ENCODE measurements at regions not wholly inside any gene's neighbourhood (a gene's known extent, or its start where the extent isn't known, plus 50 kb on each side); places are given as distances from the start of the nearest gene placed in this dataset.

DNA sequence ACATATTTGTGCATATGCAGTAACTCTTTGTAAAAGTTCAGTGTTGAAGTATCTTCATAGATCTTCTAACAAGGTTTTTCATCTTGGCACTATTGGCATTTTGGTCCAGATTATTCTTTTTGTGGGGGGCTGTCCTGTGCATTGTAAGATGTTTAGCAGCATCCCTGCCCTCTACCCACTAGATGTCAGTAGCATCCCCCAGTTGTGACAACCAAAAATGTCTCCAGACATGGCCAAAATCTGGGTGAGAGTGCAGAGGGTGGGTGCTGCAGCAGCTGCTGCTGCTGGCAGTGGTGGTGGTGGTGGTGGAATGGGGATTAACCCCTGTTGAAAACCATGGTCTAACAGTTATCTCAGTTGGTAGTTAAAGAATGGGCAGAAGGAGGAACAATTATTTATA lies 370.0 kb downstream of the GPAT3 start:
- TF ChIP-seq TAF1 (IDR thresholded peaks at IDR 0.05; ENCODE audit: low read depth, low read length), result no peak
- TF ChIP-seq POLR2A (IDR thresholded peaks at IDR 0.05; ENCODE audit: low read depth, low read length), result no peak
- no peak for TF ChIP-seq POLR2AphosphoS5 (IDR thresholded peaks at IDR 0.05; ENCODE audit: low read depth, low read length)
